Tibial nerve (tissue), 4 donors: ENCODE measurements at regions not wholly inside any gene's neighbourhood (a gene's known extent, or its start where the extent isn't known, plus 50 kb on each side); places are given as distances from the start of the nearest gene placed in this dataset.

Experiments
- DNase-seq, 2 donors: peaks; one replicate each; pipeline ENCODE4 v3.0.0-alpha.2; 2019; ENCODE audit warnings: low spot score in 2 of 2
- H3K27ac ChIP-seq, 4 donors: fragments of 200-600 bp; sonication (generic) in 3 of 4; one replicate each; pipeline ENCODE4 v1.5.1; 2017 to 2019; ENCODE audit warnings: mild to moderate bottlenecking in 1 of 4
- H3K27me3 ChIP-seq, 2 donors: fragments of 200-600 bp; sonication (generic) in 1 of 2; one replicate each; pipeline versions ENCODE4 v1.5.1 to v1.6.0; 2017 to 2019
- H3K36me3 ChIP-seq, 3 donors: fragments of 200-600 bp; sonication (generic); one replicate each; pipeline ENCODE4 v1.5.1; 2018 to 2019
- H3K4me1 ChIP-seq, 4 donors: fragments of 200-600 bp; sonication (generic) in 3 of 4; one replicate each; pipeline ENCODE4 v1.5.1; 2017 to 2019
- H3K4me3 ChIP-seq, 4 donors: fragments of 200-600 bp; sonication (generic) in 3 of 4; one replicate each; pipeline ENCODE4 v1.5.1; 2017 to 2019; ENCODE audit warnings: mild to moderate bottlenecking in 1 of 4, moderate library complexity in 1 of 4
- H3K9me3 ChIP-seq, 4 donors: fragments of 200-600 bp; sonication (generic) in 3 of 4; one replicate each; pipeline ENCODE4 v1.5.1; 2017 to 2019
- CTCF ChIP-seq, 5 experiments: fragments of 200-600 bp in 3 of 5; fragments of 450-650 bp in 2 of 5; sonication (generic) in 3 of 5; IDR thresholded peaks; one replicate each; pipeline ENCODE4 v1.5.1; 2016 to 2019; ENCODE audit warnings: antibody characterized with exemption in 5 of 5, mild to moderate bottlenecking in 3 of 5, moderate library complexity in 2 of 5
- EP300 ChIP-seq, 2 donors: sonication (generic); formaldehyde crosslinking; IDR thresholded peaks; one replicate each; pipeline ENCODE4 v1.6.1; 2017; ENCODE audit warnings: antibody characterized with exemption in 2 of 2, mild to moderate bottlenecking in 1 of 2
- POLR2A ChIP-seq, 2 donors: fragments of 450-650 bp; IDR thresholded peaks; one replicate each; pipeline ENCODE4 v1.6.1; 2017; ENCODE audit warnings: antibody characterized with exemption in 2 of 2, mild to moderate bottlenecking in 2 of 2, moderate library complexity in 2 of 2
- WGBS, 2 donors: methylation state at CpG; one replicate each; pipeline ENCODE4 v1.1.5; 2018; 5-methylcytosine and 5-hydroxymethylcytosine counted together

- H3K4me1 ChIP-seq: no peaks in the 10 kb centered on the region
- H3K27ac ChIP-seq: no peak overlapping the region
- H3K9me3 ChIP-seq: no peaks in the 10 kb centered on the region
- no peak for DNase-seq
- no peaks in the 10 kb centered on the region for H3K27me3 ChIP-seq
- no peaks in the 10 kb centered on the region for H3K36me3 ChIP-seq
- TF ChIP-seq CTCF (IDR thresholded peaks at IDR 0.05): no peak
- no peak for TF ChIP-seq POLR2A (IDR thresholded peaks at IDR 0.05)
- TF ChIP-seq EP300 (IDR thresholded peaks at IDR 0.05): no peak
- no peak overlapping the region for H3K4me3 ChIP-seq
Observed at GRCh38 chr6:100996409-100996808, 115.3 kb upstream of the ASCC3 start.

DNA sequence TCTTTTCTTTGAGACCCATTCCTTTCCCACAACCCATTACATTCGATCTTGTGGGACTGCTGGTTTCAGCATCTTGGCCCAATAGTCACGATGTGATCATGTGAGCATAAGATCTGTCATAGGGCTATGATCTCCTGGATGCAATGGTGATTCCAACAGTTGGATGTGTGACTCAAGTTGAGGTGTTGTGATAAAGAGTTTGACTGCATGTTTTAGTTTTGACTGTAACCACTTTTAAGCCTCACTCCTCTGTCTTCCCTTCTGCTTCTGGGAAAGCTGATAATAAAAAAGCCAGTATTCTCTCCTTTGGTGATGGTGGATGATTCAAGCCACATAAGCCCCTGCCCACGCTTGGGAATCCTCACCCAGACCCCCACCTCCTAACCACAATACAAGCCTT, 117.0 kb upstream of the ASCC3 start:
- WGBS, 2 donors: 86 to 92% methylated on average over 3 of the region's 3 CpGs
- no peak overlapping the region for H3K4me3 ChIP-seq

GRCh38 chr6:100999034-100999597, 118.0 kb upstream of the ASCC3 start:
- 69 to 92% methylated on average over 2 of the region's 2 CpGs for WGBS, 2 donors
- no peaks in the 10 kb centered on the region for H3K4me1 ChIP-seq

More for the DNA sequence above, 117.0 kb upstream of the ASCC3 start:
- Histone ChIP-seq H3K36me3 (no peaks in the 10 kb centered on the region), H3K27me3 (no peaks in the 10 kb centered on the region), H3K27ac (no peak overlapping the region), H3K4me1 (no peaks in the 10 kb centered on the region), H3K9me3 (peaks cover 0 to 7% (median 0%) of the 10 kb centered on the region in 4 donors)
- no peak for DNase-seq
- no peak for TF ChIP-seq POLR2A (IDR thresholded peaks at IDR 0.05)
- TF ChIP-seq CTCF (IDR thresholded peaks at IDR 0.05): no peak
- no peak for TF ChIP-seq EP300 (IDR thresholded peaks at IDR 0.05)

GRCh38 chr6:101000341-101000740, 119.2 kb upstream of the ASCC3 start:
- 50 to 54% methylated on average over 3 of the region's 3 CpGs for WGBS, 2 donors
- H3K27me3 ChIP-seq: no peaks in the 10 kb centered on the region
- no peak for DNase-seq
- no peaks in the 10 kb centered on the region for H3K4me1 ChIP-seq
- no peak overlapping the region for H3K4me3 ChIP-seq
- no peaks in the 10 kb centered on the region for H3K36me3 ChIP-seq
- no peak overlapping the region for H3K27ac ChIP-seq
- TF ChIP-seq EP300 (IDR thresholded peaks at IDR 0.05): no peak
- no peak for TF ChIP-seq CTCF (IDR thresholded peaks at IDR 0.05)
- TF ChIP-seq POLR2A (IDR thresholded peaks at IDR 0.05): no peak
- H3K9me3 ChIP-seq: peaks cover 0 to 20% (median 0%) of the 10 kb centered on the region in 4 donors

More at GRCh38 chr6:100999034-100999597, 118.0 kb upstream of the ASCC3 start:
- H3K9me3 ChIP-seq: peaks cover 0 to 17% (median 0%) of the 10 kb centered on the region in 4 donors
- H3K27me3 ChIP-seq: no peaks in the 10 kb centered on the region
- no peak overlapping the region for H3K4me3 ChIP-seq
- TF ChIP-seq POLR2A (IDR thresholded peaks at IDR 0.05) (no peak), EP300 (IDR thresholded peaks at IDR 0.05) (no peak), CTCF (IDR thresholded peaks at IDR 0.05) (no peak)
- no peak for DNase-seq
- no peaks in the 10 kb centered on the region for H3K36me3 ChIP-seq
- no peak overlapping the region for H3K27ac ChIP-seq

DNA sequence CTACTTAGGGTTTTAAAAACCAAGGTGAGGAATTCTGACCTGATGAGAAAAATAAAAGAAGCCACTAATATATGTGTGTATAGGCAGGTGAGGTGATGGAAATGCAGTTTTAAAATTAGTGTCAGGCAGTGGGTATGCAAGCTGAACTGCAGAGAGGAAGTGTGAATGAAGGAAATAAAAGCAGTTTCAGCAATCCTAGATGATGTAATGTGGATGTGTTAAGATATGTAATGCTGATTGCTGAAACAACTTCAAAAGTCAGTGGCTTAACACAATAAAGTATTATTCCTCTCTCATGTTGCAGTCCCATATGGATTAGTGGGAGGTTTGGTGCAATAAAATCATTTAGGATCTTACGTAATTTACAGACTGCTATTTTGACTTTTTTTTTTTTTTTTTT, 119.9 kb upstream of the ASCC3 start:
- no peak overlapping the region for H3K4me3 ChIP-seq
- H3K36me3 ChIP-seq: no peaks in the 10 kb centered on the region
- TF ChIP-seq CTCF (IDR thresholded peaks at IDR 0.05): no peak
- TF ChIP-seq EP300 (IDR thresholded peaks at IDR 0.05): no peak
- TF ChIP-seq POLR2A (IDR thresholded peaks at IDR 0.05): no peak
- H3K27ac ChIP-seq: no peak overlapping the region
- DNase-seq: no peak
- peaks cover 0 to 20% (median 0%) of the 10 kb centered on the region in 4 donors for H3K9me3 ChIP-seq
- H3K4me1 ChIP-seq: no peaks in the 10 kb centered on the region
- 38 to 51% methylated on average over 1 of the region's 1 CpG for WGBS, 2 donors
- no peaks in the 10 kb centered on the region for H3K27me3 ChIP-seq
